ENCODE measurements at regions not wholly inside any gene's neighbourhood (a gene's known extent, or its start where the extent isn't known, plus 50 kb on each side); places are given as distances from the start of the nearest gene placed in this dataset.

GRCh38 chr4:105088110-105088879 is 58.4 kb upstream of the TET2 start:
- Histone ChIP-seq H3K27me3 (no peaks in the 10 kb centered on the region), H3K9me3 (peaks cover 0 to 4% (median 0%) of the 10 kb centered on the region in 4 donors), H3K4me1 (peaks cover 0 to 8% (median 4%) of the 10 kb centered on the region in 4 donors), H3K36me3 (no peaks in the 10 kb centered on the region), H3K27ac (peak overlapping the region in 2 of 5 donors; percentile 25 to 51), H3K4me3 (peak overlapping the region in 1 of 4 donors; percentile 5)
- 25 to 36% (median 29%) methylated on average over 10 of the region's 10 CpGs for WGBS, 5 donors
- intact Hi-C loops (cut with DNase I; ENCODE audit: low total_unique reads), result no loop called here
- peak in 1 of 2 donors; percentile 51 for DNase-seq
- TF ChIP-seq EP300 (IDR thresholded peaks at IDR 0.05), result no peak

GRCh38 chr4:105092356-105092755 is 54.3 kb upstream of the TET2 start:
- no peak overlapping the region for H3K27ac ChIP-seq
- WGBS, 5 donors, result 59 to 80% (median 74%) methylated on average over 1 of the region's 1 CpG
- H3K4me1 ChIP-seq, result peaks cover 0 to 8% (median 4%) of the 10 kb centered on the region in 4 donors
- no peaks in the 10 kb centered on the region for H3K36me3 ChIP-seq
- DNase-seq, result no peak
- H3K4me3 ChIP-seq, result no peak overlapping the region
- H3K27me3 ChIP-seq, result no peaks in the 10 kb centered on the region
- intact Hi-C loops (cut with DNase I; ENCODE audit: low total_unique reads), result no loop called here
- H3K9me3 ChIP-seq, result peaks cover 0 to 17% (median 8%) of the 10 kb centered on the region in 4 donors
- TF ChIP-seq EP300 (IDR thresholded peaks at IDR 0.05), result no peak
- no peak for TF ChIP-seq CTCF (IDR thresholded peaks at IDR 0.05)
- no peak for TF ChIP-seq POLR2A (IDR thresholded peaks at IDR 0.05)
- TF ChIP-seq POLR2AphosphoS5 (IDR thresholded peaks at IDR 0.05), result no peak

GRCh38 chr4:105092768-105093167 is 53.9 kb upstream of the TET2 start:
- WGBS, 5 donors, result 63 to 85% (median 69%) methylated on average over 1 of the region's 1 CpG
- no peaks in the 10 kb centered on the region for H3K36me3 ChIP-seq
- peaks cover 0 to 8% (median 4%) of the 10 kb centered on the region in 4 donors for H3K4me1 ChIP-seq
- DNase-seq, result no peak
- intact Hi-C loops (cut with DNase I; ENCODE audit: low total_unique reads), result no loop called here
- H3K9me3 ChIP-seq, result peaks cover 0 to 20% (median 10%) of the 10 kb centered on the region in 4 donors
- TF ChIP-seq CTCF (IDR thresholded peaks at IDR 0.05) (no peak), POLR2A (IDR thresholded peaks at IDR 0.05) (no peak), EP300 (IDR thresholded peaks at IDR 0.05) (no peak), POLR2AphosphoS5 (IDR thresholded peaks at IDR 0.05) (no peak)
- no peak overlapping the region for H3K4me3 ChIP-seq
- H3K27me3 ChIP-seq, result no peaks in the 10 kb centered on the region
- H3K27ac ChIP-seq, result no peak overlapping the region

- H3K4me3 ChIP-seq, result no peak overlapping the region
- intact Hi-C loops (cut with DNase I; ENCODE audit: low total_unique reads), result no loop called here
- H3K27me3 ChIP-seq, result no peaks in the 10 kb centered on the region
- WGBS, 5 donors, result 46 to 72% (median 64%) methylated on average over 2 of the region's 2 CpGs
- no peaks in the 10 kb centered on the region for H3K4me1 ChIP-seq
- no peak for TF ChIP-seq POLR2A (IDR thresholded peaks at IDR 0.05)
- TF ChIP-seq EP300 (IDR thresholded peaks at IDR 0.05), result no peak
- TF ChIP-seq POLR2AphosphoS5 (IDR thresholded peaks at IDR 0.05), result no peak
- no peak for TF ChIP-seq CTCF (IDR thresholded peaks at IDR 0.05)
- H3K9me3 ChIP-seq, result peaks cover 0 to 20% (median 10%) of the 10 kb centered on the region in 4 donors
- H3K27ac ChIP-seq, result no peak overlapping the region
- no peak for DNase-seq
- no peaks in the 10 kb centered on the region for H3K36me3 ChIP-seq
Observed at GRCh38 chr4:105093975-105094374, 52.7 kb upstream of the TET2 start.

Small RNA genes lying in the stretch of these regions (small RNA-seq; reads per million reads assigned to genes)
- gene AC096577.2 (0 reads per million in 4 donors), gene RNU6-351P (0 reads per million in 4 donors)
